Caco-2 (cell line): ENCODE measurements at regions not wholly inside any gene's neighbourhood (a gene's known extent, or its start where the extent isn't known, plus 50 kb on each side); places are given as distances from the start of the nearest gene placed in this dataset.
"Not testable (repeated sequence)": the region's sequence is repeated elsewhere in the genome, so short reads cannot be mapped to it uniquely, and the experiment has no call there.

Experiments
- BruUV-seq: library from RNA; stranded (reverse); fragments of 400-500 nt; replicated peaks from 2 replicates; lab custom pipeline; 2021; lab: Mats Ljungman, UMichigan
- CTCF ChIA-PET: fragments of 300-600 bp; sonication (Branson Sonifier 250); formaldehyde crosslinking; loops from one replicate; lab custom pipeline; 2022; ENCODE audit warnings: antibody characterized with exemption; lab: Charles Lee
- POLR2A ChIA-PET: fragments of 300-600 bp; sonication (Branson Sonifier 250); formaldehyde crosslinking; loops from one replicate; lab custom pipeline; 2022; ENCODE audit warnings: antibody characterized with exemption; lab: Charles Lee
- DNase-seq, 2 experiments: peaks; one replicate each; pipeline versions ENCODE4 v3.0.0 to v3.0.0-alpha.2; 2020 to 2022
- H3K27me3 ChIP-seq: replicated peaks from 2 replicates; pipeline ENCODE4 v1.6.0; 2011; ENCODE audit warnings: low read length; ENCODE audit not compliant: control insufficient read depth, insufficient read depth
- H3K36me3 ChIP-seq: 2 replicates; pipeline ENCODE4 v1.5.1; 2011; ENCODE audit warnings: low read length; ENCODE audit not compliant: control insufficient read depth, insufficient read depth
- H3K4me1 ChIP-seq: fragments of 250-450 bp; sonication (Bioruptor Pico); 2 replicates; pipeline ENCODE4 v1.5.1; 2020; ENCODE audit warnings: mild to moderate bottlenecking
- H3K4me3 ChIP-seq: 2 replicates; pipeline ENCODE4 v1.5.1; 2011; ENCODE audit warnings: low read depth, mild to moderate bottlenecking, control low read depth, low read length
- H3K9me3 ChIP-seq: fragments of 250-450 bp; sonication (Bioruptor Pico); 2 replicates; pipeline ENCODE4 v1.5.1; 2020; ENCODE audit warnings: mild to moderate bottlenecking, moderate library complexity
- H3K27ac Mint-ChIP-seq: one replicate; pipeline ENCODE4 v1.8.0; 2022; ENCODE audit warnings: mixed read lengths; ENCODE audit not compliant: unreplicated experiment
- H3K27me3 Mint-ChIP-seq: one replicate; pipeline ENCODE4 v1.8.0; 2022; ENCODE audit warnings: mixed read lengths; ENCODE audit not compliant: insufficient read depth, unreplicated experiment
- H3K36me3 Mint-ChIP-seq: one replicate; pipeline ENCODE4 v1.8.0; 2022; ENCODE audit warnings: mild to moderate bottlenecking, mixed read lengths; ENCODE audit not compliant: insufficient read depth, unreplicated experiment
- H3K4me1 Mint-ChIP-seq: one replicate; pipeline ENCODE4 v1.8.0; 2022; ENCODE audit warnings: low read depth, mixed read lengths; ENCODE audit not compliant: unreplicated experiment
- H3K4me3 Mint-ChIP-seq: one replicate; pipeline ENCODE4 v1.8.0; 2022; ENCODE audit warnings: mild to moderate bottlenecking, moderate library complexity, mixed read lengths; ENCODE audit not compliant: unreplicated experiment
- H3K9me3 Mint-ChIP-seq: one replicate; pipeline ENCODE4 v1.8.0; 2022; ENCODE audit warnings: mixed read lengths; ENCODE audit not compliant: unreplicated experiment
- CTCF ChIP-seq, 2 experiments: fragments of 200-600 bp in 1 of 2; IDR thresholded peaks; 1 replicate in 1 of 2; 2 replicates in 1 of 2; pipeline versions ENCODE4 v1.5.1 to v1.8.0; 2011 to 2022; ENCODE audit warnings: antibody characterized with exemption in 1 of 2, control low read depth in 1 of 2, inconsistent platforms in 1 of 2, low read depth in 1 of 2, low read length in 1 of 2, mild to moderate bottlenecking in 1 of 2, moderate library complexity in 1 of 2; ENCODE audit not compliant: insufficient read depth in 1 of 2, severe bottlenecking in 1 of 2, unreplicated experiment in 1 of 2
- intact Hi-C: fragments of 100-400 bp; cut with micrococcal nuclease; formaldehyde crosslinking; loops from one replicate; pipeline ENCODE4 v1.10.0; 2022; ENCODE audit not compliant: unreplicated experiment

- H3K27me3 ChIP-seq, result no peaks in the 10 kb centered on the region
- no peak overlapping the region for H3K27ac Mint-ChIP-seq
- 0 out of 2 replicates have a peak, but pooled peaks cover 6% of the 10 kb centered on the region for H3K9me3 ChIP-seq
- H3K9me3 Mint-ChIP-seq, result no peaks in the 10 kb centered on the region
- no TSS peak for BruUV-seq
- no peaks in the 10 kb centered on the region for H3K27me3 Mint-ChIP-seq
- POLR2A ChIA-PET, result no interaction called here
- no peaks in the 10 kb centered on the region for H3K4me1 ChIP-seq
- CTCF ChIA-PET, result no interaction called here
- intact Hi-C loops, result no loop called here
- H3K4me1 Mint-ChIP-seq, result no peaks in the 10 kb centered on the region
- no peak overlapping the region for H3K4me3 ChIP-seq
- H3K36me3 ChIP-seq, result no peaks in the 10 kb centered on the region
- TF ChIP-seq CTCF (IDR thresholded peaks at IDR 0.05; ENCODE audit: insufficient read depth in 1 of 2, low read depth in 1 of 2, low read length in 1 of 2, severe bottlenecking in 1 of 2, unreplicated experiment in 1 of 2), result no peak
- no peak overlapping the region for H3K4me3 Mint-ChIP-seq
- no peaks in the 10 kb centered on the region for H3K36me3 Mint-ChIP-seq
- no peak for DNase-seq
Measured at GRCh38 chr12:105892362-105892910, 246.3 kb downstream of the NUAK1 start.

GRCh38 chr12:105895197-105895832 lies 243.4 kb downstream of the NUAK1 start:
- H3K27me3 ChIP-seq, CTCF ChIA-PET, POLR2A ChIA-PET, H3K36me3 ChIP-seq, H3K9me3 Mint-ChIP-seq, H3K27ac Mint-ChIP-seq, H3K9me3 ChIP-seq, DNase-seq, BruUV-seq, H3K4me3 ChIP-seq, H3K4me1 ChIP-seq, H3K4me1 Mint-ChIP-seq, H3K27me3 Mint-ChIP-seq, H3K4me3 Mint-ChIP-seq, intact Hi-C loops, H3K36me3 Mint-ChIP-seq: not testable (repeated sequence)

GRCh38 chr12:105897311-105897725 lies 241.4 kb downstream of the NUAK1 start:
- no peak for DNase-seq
- Mint-ChIP-seq H3K4me3 (no peak overlapping the region), H3K36me3 (no peaks in the 10 kb centered on the region), H3K27me3 (no peaks in the 10 kb centered on the region), H3K4me1 (peaks cover 5% of the 10 kb centered on the region), H3K9me3 (no peaks in the 10 kb centered on the region), H3K27ac (no peak overlapping the region)
- H3K4me1 ChIP-seq, result no peaks in the 10 kb centered on the region
- POLR2A ChIA-PET, result no interaction called here
- no peak overlapping the region for H3K4me3 ChIP-seq
- intact Hi-C loops, result no loop called here
- no peaks in the 10 kb centered on the region for H3K27me3 ChIP-seq
- TF ChIP-seq CTCF (IDR thresholded peaks at IDR 0.05; ENCODE audit: insufficient read depth in 1 of 2, low read depth in 1 of 2, low read length in 1 of 2, severe bottlenecking in 1 of 2, unreplicated experiment in 1 of 2), result no peak
- H3K36me3 ChIP-seq, result no peaks in the 10 kb centered on the region
- H3K9me3 ChIP-seq, result 0 out of 2 replicates have a peak, but pooled peaks cover 6% of the 10 kb centered on the region
- CTCF ChIA-PET, result no interaction called here
- BruUV-seq, result no TSS peak

- H3K27me3 Mint-ChIP-seq, H3K36me3 ChIP-seq, H3K27ac Mint-ChIP-seq, H3K36me3 Mint-ChIP-seq, POLR2A ChIA-PET, H3K9me3 Mint-ChIP-seq, H3K4me3 ChIP-seq, BruUV-seq, CTCF ChIA-PET, H3K4me1 ChIP-seq, DNase-seq, H3K4me1 Mint-ChIP-seq, H3K4me3 Mint-ChIP-seq, intact Hi-C loops, H3K27me3 ChIP-seq, H3K9me3 ChIP-seq: not testable (repeated sequence)
Measured at GRCh38 chr12:105898271-105898670, 240.5 kb downstream of the NUAK1 start.
